GM13977 (cell line): ENCODE measurements at regions not wholly inside any gene's neighbourhood (a gene's known extent, or its start where the extent isn't known, plus 50 kb on each side); places are given as distances from the start of the nearest gene placed in this dataset.

Experiments used
- DNase-seq: peaks from one replicate; pipeline ENCODE4 v3.0.0; 2012; ENCODE audit warnings: low spot score
- CTCF ChIP-seq: IDR thresholded peaks from 2 replicates; pipeline ENCODE4 v1.5.1; 2012; ENCODE audit warnings: mild to moderate bottlenecking, control low read depth; ENCODE audit not compliant: insufficient read depth; ENCODE audit errors: extremely low read depth, missing control alignments
- in situ Hi-C: fragments of 300-500 bp; cut with MboI; formaldehyde crosslinking; loops from one replicate; pipeline ENCODE4 v1.12.0; 2022; ENCODE audit warnings: low sequenced_read_pairs, low pct_unique_long_range_greater_than_20kb, mixed read lengths, inconsistent platforms; ENCODE audit not compliant: unreplicated experiment

GRCh38 chr18:6589923-6590322 lies 139.6 kb upstream of the ARHGAP28 start:
- no peak for DNase-seq

GRCh38 chr18:6590326-6590725 lies 139.2 kb upstream of the ARHGAP28 start:
- DNase-seq = no peak
- no peak for TF ChIP-seq CTCF
- in situ Hi-C loops = no loop called here

More at GRCh38 chr18:6589923-6590322, 139.6 kb upstream of the ARHGAP28 start:
- TF ChIP-seq CTCF = no peak
- in situ Hi-C loops = no loop called here

GRCh38 chr18:6591491-6591890 lies 138.0 kb upstream of the ARHGAP28 start:
- in situ Hi-C loops = no loop called here
- DNase-seq = no peak

GRCh38 chr18:6592522-6592921 lies 137.0 kb upstream of the ARHGAP28 start:
- in situ Hi-C loops = no loop called here
- DNase-seq = no peak
- no peak for TF ChIP-seq CTCF

More at GRCh38 chr18:6591491-6591890, 138.0 kb upstream of the ARHGAP28 start:
- TF ChIP-seq CTCF = no peak

- no peak for DNase-seq
- TF ChIP-seq CTCF = no peak
- in situ Hi-C loops = no loop called here
Measured at GRCh38 chr18:6593142-6593885, 136.2 kb upstream of the ARHGAP28 start.

- no peak for TF ChIP-seq CTCF
- in situ Hi-C loops = no loop called here
- DNase-seq = no peak
Measured at GRCh38 chr18:6595666-6596065, 133.8 kb upstream of the ARHGAP28 start.
